Keratinocyte (primary cell): ENCODE measurements at regions not wholly inside any gene's neighbourhood (a gene's known extent, or its start where the extent isn't known, plus 50 kb on each side); places are given as distances from the start of the nearest gene placed in this dataset.
"Not testable (repeated sequence)": the region's sequence is repeated elsewhere in the genome, so short reads cannot be mapped to it uniquely, and the experiment has no call there.

Source experiments
- DNase-seq: peaks from one replicate; pipeline ENCODE4 v3.0.0-alpha.2; 2011; ENCODE audit warnings: low read depth, missing footprints, low spot score
- FAIRE-seq: peaks from 2 replicates; lab custom pipeline; 2011; peaks lifted over from hg19 to GRCh38; lab: Jason Lieb, UNC
- H2AFZ ChIP-seq: 2 replicates; pipeline ENCODE4 v1.6.0; 2012; ENCODE audit warnings: low read length, control low read depth, inconsistent platforms; ENCODE audit not compliant: control insufficient read depth
- H3K27ac ChIP-seq: 2 replicates; pipeline ENCODE4 v1.5.1; 2011; ENCODE audit warnings: low read length; ENCODE audit not compliant: control insufficient read depth, insufficient read depth
- H3K27me3 ChIP-seq: 3 replicates; pipeline ENCODE4 v1.6.0; 2011; ENCODE audit warnings: low read length; ENCODE audit not compliant: control insufficient read depth, insufficient read depth; ENCODE audit errors: extremely low read depth
- H3K36me3 ChIP-seq, 2 experiments: 2 replicates in 1 of 2; 3 replicates in 1 of 2; pipeline ENCODE4 v1.5.1; 2011; ENCODE audit warnings: low read length in 2 of 2, mild to moderate bottlenecking in 1 of 2; ENCODE audit not compliant: control insufficient read depth in 2 of 2, insufficient read depth in 2 of 2; ENCODE audit errors: extremely low read depth in 1 of 2
- H3K4me1 ChIP-seq: 3 replicates; pipeline ENCODE4 v1.5.1; 2011; ENCODE audit warnings: low read length; ENCODE audit not compliant: control insufficient read depth, insufficient read depth; ENCODE audit errors: extremely low read depth
- H3K4me2 ChIP-seq: 3 replicates; pipeline ENCODE4 v1.6.0; 2011; ENCODE audit warnings: low read depth, low read length; ENCODE audit not compliant: control insufficient read depth, insufficient read depth; ENCODE audit errors: extremely low read depth
- H3K4me3 ChIP-seq, 3 experiments: fragments of 200-600 bp in 1 of 3; sonication (generic) in 1 of 3; 2 replicates in 2 of 3; 3 replicates in 1 of 3; pipeline ENCODE4 v1.5.1; 2011 to 2016; ENCODE audit warnings: low read length in 3 of 3, mild to moderate bottlenecking in 3 of 3, control low read depth in 2 of 3, inconsistent platforms in 1 of 3, low read depth in 1 of 3, mixed read lengths in 1 of 3, mixed run types in 1 of 3, moderate library complexity in 1 of 3; ENCODE audit not compliant: control insufficient read depth in 2 of 3, insufficient read depth in 2 of 3; ENCODE audit errors: extremely low read depth in 1 of 3
- H3K79me2 ChIP-seq: 2 replicates; pipeline ENCODE4 v1.6.0; 2012; ENCODE audit warnings: low read length; ENCODE audit not compliant: control insufficient read depth, insufficient read depth
- H3K9ac ChIP-seq: 3 replicates; pipeline ENCODE4 v1.6.0; 2011; ENCODE audit warnings: low read length; ENCODE audit not compliant: control insufficient read depth, insufficient read depth; ENCODE audit errors: extremely low read depth
- H3K9me1 ChIP-seq: 3 replicates; pipeline ENCODE4 v1.6.0; 2011; ENCODE audit warnings: low read length; ENCODE audit not compliant: control insufficient read depth, insufficient read depth; ENCODE audit errors: extremely low read depth
- H3K9me3 ChIP-seq: 2 replicates; pipeline ENCODE4 v1.5.1; 2012; ENCODE audit warnings: low read depth, low read length; ENCODE audit not compliant: control insufficient read depth
- H4K20me1 ChIP-seq: 3 replicates; pipeline ENCODE4 v1.6.0; 2011; ENCODE audit warnings: low read length; ENCODE audit not compliant: control insufficient read depth, insufficient read depth; ENCODE audit errors: extremely low read depth
- CTCF ChIP-seq, 3 experiments: IDR thresholded peaks in 1 of 3; conservative IDR thresholded peaks in 1 of 3; optimal IDR thresholded peaks in 1 of 3; 2 replicates in 2 of 3; 3 replicates in 1 of 3; pipeline versions ENCODE3 to v1.5.1; 2011; ENCODE audit warnings: low read length in 3 of 3, mild to moderate bottlenecking in 3 of 3, moderate library complexity in 2 of 3, control low read depth in 1 of 3, inconsistent platforms in 1 of 3; ENCODE audit not compliant: insufficient read depth in 2 of 3; ENCODE audit errors: extremely low read depth in 1 of 3
- EZH2 ChIP-seq: IDR thresholded peaks from one replicate; pipeline ENCODE4 v1.6.1; 2012; ENCODE audit warnings: inconsistent platforms, mild to moderate bottlenecking, low read length, moderate library complexity
- dilution Hi-C: fragments of 300-500 bp; cut with MboI; formaldehyde crosslinking; loops from one replicate; pipeline ENCODE4 v1.7.0; 2020; ENCODE audit warnings: low sequenced_read_pairs; ENCODE audit not compliant: extremely low pct_ligation_motif_present

GRCh38 chr6:43884652-43885022, 114.6 kb downstream of the VEGFA start:
- peaks cover 29% of the 10 kb centered on the region for H3K27me3 ChIP-seq
- no peak overlapping the region for H3K9ac ChIP-seq
- no peak for FAIRE-seq
- no peaks in the 10 kb centered on the region for H4K20me1 ChIP-seq
- no peaks in the 10 kb centered on the region for H3K79me2 ChIP-seq
- dilution Hi-C loops, result no loop called here
- H3K27ac ChIP-seq, result no peak overlapping the region
- H3K36me3 ChIP-seq, result no peaks in the 10 kb centered on the region
- H3K4me2 ChIP-seq, result no peak overlapping the region
- TF ChIP-seq EZH2 (no peak), CTCF (optimal IDR thresholded peaks at IDR 0.05 in 1 of 3, IDR thresholded peaks at IDR 0.05 in 1 of 3, conservative IDR thresholded peaks at IDR 0.05 in 1 of 3; ENCODE audit: extremely low read depth in 1 of 3, insufficient read depth in 2 of 3, low read length in 3 of 3) (no peak)
- no peak overlapping the region for H2AFZ ChIP-seq
- DNase-seq, result no peak
- H3K9me1 ChIP-seq, result no peaks in the 10 kb centered on the region
- H3K4me3 ChIP-seq, result no peak overlapping the region
- H3K9me3 ChIP-seq, result no peaks in the 10 kb centered on the region
- no peaks in the 10 kb centered on the region for H3K4me1 ChIP-seq

- Histone ChIP-seq H3K4me2 (no peak overlapping the region), H3K9me3 (no peaks in the 10 kb centered on the region), H3K79me2 (no peaks in the 10 kb centered on the region), H3K27ac (no peak overlapping the region), H3K4me3 (no peak overlapping the region), H4K20me1 (no peaks in the 10 kb centered on the region), H3K27me3 (peaks cover 34% of the 10 kb centered on the region), H3K9me1 (no peaks in the 10 kb centered on the region), H3K4me1 (no peaks in the 10 kb centered on the region), H2AFZ (no peak overlapping the region), H3K9ac (no peak overlapping the region), H3K36me3 (no peaks in the 10 kb centered on the region)
- DNase-seq (no peak), FAIRE-seq (no peak)
- dilution Hi-C loops, result no loop called here
- TF ChIP-seq EZH2 (no peak), CTCF (optimal IDR thresholded peaks at IDR 0.05 in 1 of 3, IDR thresholded peaks at IDR 0.05 in 1 of 3, conservative IDR thresholded peaks at IDR 0.05 in 1 of 3; ENCODE audit: extremely low read depth in 1 of 3, insufficient read depth in 2 of 3, low read length in 3 of 3) (no peak)
These were observed 114.0 kb downstream of the VEGFA start for GRCh38 chr6:43883847-43884651.

- H3K4me2 ChIP-seq, H3K36me3 ChIP-seq, H3K9ac ChIP-seq, H3K27ac ChIP-seq, H3K79me2 ChIP-seq, H4K20me1 ChIP-seq, H3K9me1 ChIP-seq, FAIRE-seq, H2AFZ ChIP-seq, dilution Hi-C loops, H3K9me3 ChIP-seq, H3K4me3 ChIP-seq, H3K4me1 ChIP-seq, DNase-seq: not testable (repeated sequence)
- peaks cover 25% of the 10 kb centered on the region for H3K27me3 ChIP-seq
These were observed 112.9 kb downstream of the VEGFA start for GRCh38 chr6:43882690-43883448.
